ENCODE measurements at regions not wholly inside any gene's neighbourhood (a gene's known extent, or its start where the extent isn't known, plus 50 kb on each side); places are given as distances from the start of the nearest gene placed in this dataset.

GRCh38 chr20:6630514-6630913 is 137.0 kb upstream of the BMP2 start:
- Histone ChIP-seq H3K4me3 (ENCODE audit: severe bottlenecking) (no peak overlapping the region), H3K36me3 (ENCODE audit: low read depth) (no peaks in the 10 kb centered on the region), H3K27ac (ENCODE audit: poor library complexity, severe bottlenecking) (no peak overlapping the region), H3K9me3 (ENCODE audit: severe bottlenecking) (no peaks in the 10 kb centered on the region), H3K4me1 (ENCODE audit: insufficient read depth, poor library complexity, severe bottlenecking) (no peaks in the 10 kb centered on the region), H3K27me3 (ENCODE audit: insufficient read depth, poor library complexity, severe bottlenecking) (no peaks in the 10 kb centered on the region)
- TF ChIP-seq CTCF (IDR thresholded peaks at IDR 0.05; ENCODE audit: poor library complexity, severe bottlenecking): no peak
- ATAC-seq (ENCODE audit: low read depth) (no peak), DNase-seq (ENCODE audit: low spot score) (no peak)

- Histone ChIP-seq H3K9me3 (ENCODE audit: severe bottlenecking) (no peaks in the 10 kb centered on the region), H3K4me3 (ENCODE audit: severe bottlenecking) (no peak overlapping the region), H3K27me3 (ENCODE audit: insufficient read depth, poor library complexity, severe bottlenecking) (no peaks in the 10 kb centered on the region), H3K36me3 (ENCODE audit: low read depth) (no peaks in the 10 kb centered on the region), H3K4me1 (ENCODE audit: insufficient read depth, poor library complexity, severe bottlenecking) (no peaks in the 10 kb centered on the region), H3K27ac (ENCODE audit: poor library complexity, severe bottlenecking) (no peak overlapping the region)
- DNase-seq (ENCODE audit: low spot score) (no peak), ATAC-seq (ENCODE audit: low read depth) (no peak)
- no peak for TF ChIP-seq CTCF (IDR thresholded peaks at IDR 0.05; ENCODE audit: poor library complexity, severe bottlenecking)
Observed at GRCh38 chr20:6629564-6629963, 137.9 kb upstream of the BMP2 start.

GRCh38 chr20:6626805-6627204 is 140.7 kb upstream of the BMP2 start:
- no peaks in the 10 kb centered on the region for H3K36me3 ChIP-seq (ENCODE audit: low read depth)
- no peaks in the 10 kb centered on the region for H3K9me3 ChIP-seq (ENCODE audit: severe bottlenecking)
- no peaks in the 10 kb centered on the region for H3K4me1 ChIP-seq (ENCODE audit: insufficient read depth, poor library complexity, severe bottlenecking)
- H3K27ac ChIP-seq (ENCODE audit: poor library complexity, severe bottlenecking): no peak overlapping the region
- ATAC-seq (ENCODE audit: low read depth): no peak
- no peak for DNase-seq (ENCODE audit: low spot score)
- no peak for TF ChIP-seq CTCF (IDR thresholded peaks at IDR 0.05; ENCODE audit: poor library complexity, severe bottlenecking)
- H3K4me3 ChIP-seq (ENCODE audit: severe bottlenecking): no peak overlapping the region
- H3K27me3 ChIP-seq (ENCODE audit: insufficient read depth, poor library complexity, severe bottlenecking): no peaks in the 10 kb centered on the region

- Histone ChIP-seq H3K27me3 (ENCODE audit: insufficient read depth, poor library complexity, severe bottlenecking) (no peaks in the 10 kb centered on the region), H3K9me3 (ENCODE audit: severe bottlenecking) (no peaks in the 10 kb centered on the region), H3K4me3 (ENCODE audit: severe bottlenecking) (no peak overlapping the region), H3K4me1 (ENCODE audit: insufficient read depth, poor library complexity, severe bottlenecking) (no peaks in the 10 kb centered on the region), H3K27ac (ENCODE audit: poor library complexity, severe bottlenecking) (no peak overlapping the region), H3K36me3 (ENCODE audit: low read depth) (no peaks in the 10 kb centered on the region)
- DNase-seq (ENCODE audit: low spot score): no peak
- no peak for ATAC-seq (ENCODE audit: low read depth)
- TF ChIP-seq CTCF (IDR thresholded peaks at IDR 0.05; ENCODE audit: poor library complexity, severe bottlenecking): no peak
Observed at GRCh38 chr20:6623989-6624388, 143.5 kb upstream of the BMP2 start.

- Histone ChIP-seq H3K27ac (ENCODE audit: poor library complexity, severe bottlenecking) (no peak overlapping the region), H3K4me3 (ENCODE audit: severe bottlenecking) (no peak overlapping the region), H3K9me3 (ENCODE audit: severe bottlenecking) (no peaks in the 10 kb centered on the region), H3K4me1 (ENCODE audit: insufficient read depth, poor library complexity, severe bottlenecking) (no peaks in the 10 kb centered on the region), H3K36me3 (ENCODE audit: low read depth) (no peaks in the 10 kb centered on the region), H3K27me3 (ENCODE audit: insufficient read depth, poor library complexity, severe bottlenecking) (no peaks in the 10 kb centered on the region)
- no peak for DNase-seq (ENCODE audit: low spot score)
- no peak for TF ChIP-seq CTCF (IDR thresholded peaks at IDR 0.05; ENCODE audit: poor library complexity, severe bottlenecking)
- no peak for ATAC-seq (ENCODE audit: low read depth)
Observed at GRCh38 chr20:6622041-6622440, 145.4 kb upstream of the BMP2 start.

All from RWPE2 (cell line).